ENCODE measurements at regions not wholly inside any gene's neighbourhood (a gene's known extent, or its start where the extent isn't known, plus 50 kb on each side); places are given as distances from the start of the nearest gene placed in this dataset.
A peak's percentile ranks its signal among the peaks of the same experiment; 100 is the strongest.

DNA sequence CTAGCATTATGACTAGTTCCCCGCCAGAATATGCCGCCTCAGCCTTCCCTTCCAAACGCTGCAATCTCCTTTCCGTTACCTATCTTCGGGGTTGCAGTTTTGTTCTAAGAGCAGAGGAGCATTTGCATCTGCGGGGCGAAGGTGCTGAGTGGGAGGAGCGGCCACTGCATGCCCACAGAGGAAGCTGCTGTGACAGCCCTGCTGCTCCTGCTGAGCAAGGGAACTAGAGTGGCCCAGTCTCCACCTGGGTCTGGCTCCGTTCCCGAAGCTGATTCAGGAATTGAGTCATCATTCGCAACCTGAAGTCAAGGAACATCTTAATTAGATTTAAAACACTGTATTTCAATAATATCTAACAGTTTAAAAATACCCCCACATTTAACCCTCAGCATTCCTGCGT, 98.2 kb upstream of the TJP1 start:
- TF ChIP-seq, protein P1, sequence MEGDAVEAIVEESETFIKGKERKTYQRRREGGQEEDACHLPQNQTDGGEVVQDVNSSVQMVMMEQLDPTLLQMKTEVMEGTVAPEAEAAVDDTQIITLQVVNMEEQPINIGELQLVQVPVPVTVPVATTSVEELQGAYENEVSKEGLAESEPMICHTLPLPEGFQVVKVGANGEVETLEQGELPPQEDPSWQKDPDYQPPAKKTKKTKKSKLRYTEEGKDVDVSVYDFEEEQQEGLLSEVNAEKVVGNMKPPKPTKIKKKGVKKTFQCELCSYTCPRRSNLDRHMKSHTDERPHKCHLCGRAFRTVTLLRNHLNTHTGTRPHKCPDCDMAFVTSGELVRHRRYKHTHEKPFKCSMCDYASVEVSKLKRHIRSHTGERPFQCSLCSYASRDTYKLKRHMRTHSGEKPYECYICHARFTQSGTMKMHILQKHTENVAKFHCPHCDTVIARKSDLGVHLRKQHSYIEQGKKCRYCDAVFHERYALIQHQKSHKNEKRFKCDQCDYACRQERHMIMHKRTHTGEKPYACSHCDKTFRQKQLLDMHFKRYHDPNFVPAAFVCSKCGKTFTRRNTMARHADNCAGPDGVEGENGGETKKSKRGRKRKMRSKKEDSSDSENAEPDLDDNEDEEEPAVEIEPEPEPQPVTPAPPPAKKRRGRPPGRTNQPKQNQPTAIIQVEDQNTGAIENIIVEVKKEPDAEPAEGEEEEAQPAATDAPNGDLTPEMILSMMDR (IDR thresholded peaks at IDR 0.05; ENCODE audit: insufficient read depth, low read depth, low read length, missing control alignments): no peak
- H3K4me3 ChIP-seq (ENCODE audit: low read length): no peak overlapping the region
- peak; percentile 92 for DNase-seq (ENCODE audit: low read depth)

DNA sequence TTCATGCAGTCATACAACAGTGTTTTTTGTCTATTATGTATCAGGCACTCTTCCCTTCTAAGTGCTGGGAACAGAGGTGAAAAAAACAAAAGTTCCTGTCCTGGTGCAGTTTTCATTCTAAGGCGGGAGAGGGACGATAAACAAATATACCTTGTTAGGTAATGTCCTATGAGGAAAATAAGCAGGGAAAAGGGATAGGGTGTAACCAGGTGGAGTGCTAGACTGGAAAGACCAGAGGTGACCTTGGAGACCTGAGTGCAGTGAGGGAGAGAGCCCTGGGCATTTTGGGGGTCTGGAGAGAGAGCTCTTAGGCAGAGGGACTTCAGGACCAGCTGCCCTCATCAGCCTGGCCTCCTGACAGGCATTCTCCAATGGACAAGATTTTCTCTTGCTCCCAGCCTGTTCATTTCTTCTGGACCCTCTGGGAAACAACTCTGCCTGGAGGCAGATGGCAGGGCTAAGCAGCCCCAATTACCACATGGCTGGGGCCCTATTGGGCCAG, 97.2 kb upstream of the TJP1 start:
- DNase-seq (ENCODE audit: low read depth): no peak
- TF ChIP-seq, protein P1 (IDR thresholded peaks at IDR 0.05; ENCODE audit: insufficient read depth, low read depth, low read length, missing control alignments): no peak
- H3K4me3 ChIP-seq (ENCODE audit: low read length): no peak overlapping the region

DNA sequence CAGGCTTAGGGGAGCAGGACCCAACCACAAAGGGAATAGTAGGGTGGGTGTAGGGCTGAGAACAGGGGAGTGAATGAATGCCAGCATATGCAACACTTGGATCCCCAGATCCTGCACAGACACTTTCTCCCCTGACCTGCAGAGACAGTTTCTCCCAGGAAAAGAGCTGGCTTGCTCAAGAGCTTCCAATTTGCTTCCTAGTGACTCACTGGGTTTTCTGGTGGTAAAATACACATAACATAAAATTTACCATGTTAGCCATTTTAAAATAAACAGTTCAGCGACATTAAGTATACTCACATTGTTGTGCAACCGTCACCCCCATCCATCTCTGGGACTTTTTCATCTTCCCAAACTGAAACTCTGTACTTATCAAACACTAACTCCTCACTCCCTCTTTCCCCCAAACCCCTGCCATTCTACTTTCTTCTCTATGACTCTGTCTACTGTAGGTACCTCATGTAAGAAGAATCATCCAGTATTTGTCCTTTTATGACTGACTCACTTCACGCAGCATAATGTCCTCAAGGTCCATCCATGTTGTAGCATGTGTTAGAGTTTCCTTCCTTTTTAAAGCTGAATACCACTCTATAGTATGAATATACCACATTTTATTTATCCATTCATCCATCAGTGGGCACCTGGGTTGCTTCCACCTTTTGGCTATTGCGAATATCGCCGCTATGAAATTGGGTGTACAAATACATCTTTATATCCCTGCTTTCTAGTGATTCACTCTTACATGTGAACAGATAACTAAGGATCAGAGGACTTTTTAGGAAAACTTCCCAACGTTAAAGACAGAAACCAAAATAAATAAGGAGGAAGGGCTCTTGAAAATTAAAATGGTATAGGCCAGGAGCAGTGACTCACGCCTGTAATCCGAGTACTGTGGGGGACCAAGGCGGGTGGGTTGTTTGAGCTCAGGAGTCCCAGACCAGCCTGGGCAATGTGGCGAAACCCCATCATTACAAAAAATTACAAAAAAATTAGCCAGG, 95.6 kb upstream of the TJP1 start:
- peak; percentile 57 for DNase-seq (ENCODE audit: low read depth)
- TF ChIP-seq, protein P1 (IDR thresholded peaks at IDR 0.05; ENCODE audit: insufficient read depth, low read depth, low read length, missing control alignments): no peak

DNA sequence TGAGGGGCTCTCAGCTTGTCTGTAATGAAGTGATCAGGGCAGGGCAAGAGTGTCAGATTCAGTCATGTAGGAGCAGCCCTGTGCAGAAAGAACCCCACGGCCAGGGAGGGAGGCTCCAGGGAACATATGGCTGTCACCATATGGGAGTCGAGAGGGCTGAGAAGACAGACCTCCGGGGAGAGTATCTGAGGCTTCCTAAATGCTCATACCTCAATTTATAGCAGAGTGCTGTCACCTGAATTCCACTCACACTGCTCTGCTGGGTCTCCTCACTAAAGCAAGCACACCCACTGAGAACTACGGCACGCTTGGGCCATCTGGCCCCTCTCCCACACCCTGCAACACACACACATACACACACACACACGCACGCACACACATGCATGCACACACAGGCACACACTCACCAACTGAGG, 92.3 kb upstream of the TJP1 start:
- TF ChIP-seq, protein P1 (IDR thresholded peaks at IDR 0.05; ENCODE audit: insufficient read depth, low read depth, low read length, missing control alignments): no peak
- DNase-seq (ENCODE audit: low read depth): no peak
- H3K4me3 ChIP-seq (ENCODE audit: low read length): no peak overlapping the region

More for the DNA sequence above, 95.6 kb upstream of the TJP1 start:
- no peak overlapping the region for H3K4me3 ChIP-seq (ENCODE audit: low read length)

DNA sequence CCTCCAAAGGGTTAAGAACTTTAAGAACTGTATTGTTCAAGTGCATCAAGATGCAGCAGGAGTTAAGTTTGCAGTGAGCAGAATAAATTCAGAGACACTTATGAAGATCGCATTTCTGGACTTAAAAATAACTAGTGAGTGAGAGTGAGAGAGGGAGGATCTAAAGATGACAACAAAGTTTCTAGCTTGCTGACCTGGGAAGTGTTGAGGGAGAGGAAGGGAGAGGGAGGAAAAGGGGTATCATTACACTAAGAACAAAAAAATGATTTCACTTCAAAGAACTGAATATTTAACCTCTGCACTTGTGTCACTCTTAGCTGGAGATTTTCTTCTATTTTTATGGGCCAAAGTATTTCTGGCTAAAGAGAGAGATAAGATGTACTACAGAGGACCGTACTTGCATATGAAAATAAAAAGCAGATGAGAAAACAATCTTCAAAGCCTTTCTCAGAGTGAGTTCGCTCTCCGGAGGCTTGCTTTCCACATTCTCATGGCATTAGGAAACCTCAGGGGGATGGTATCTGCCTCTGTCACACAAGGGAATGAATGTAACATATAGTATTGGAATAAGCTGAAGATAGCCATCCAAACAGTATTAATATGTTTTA, 91.4 kb upstream of the TJP1 start:
- no peak for DNase-seq (ENCODE audit: low read depth)
- TF ChIP-seq, protein P1 (IDR thresholded peaks at IDR 0.05; ENCODE audit: insufficient read depth, low read depth, low read length, missing control alignments): no peak

DNA sequence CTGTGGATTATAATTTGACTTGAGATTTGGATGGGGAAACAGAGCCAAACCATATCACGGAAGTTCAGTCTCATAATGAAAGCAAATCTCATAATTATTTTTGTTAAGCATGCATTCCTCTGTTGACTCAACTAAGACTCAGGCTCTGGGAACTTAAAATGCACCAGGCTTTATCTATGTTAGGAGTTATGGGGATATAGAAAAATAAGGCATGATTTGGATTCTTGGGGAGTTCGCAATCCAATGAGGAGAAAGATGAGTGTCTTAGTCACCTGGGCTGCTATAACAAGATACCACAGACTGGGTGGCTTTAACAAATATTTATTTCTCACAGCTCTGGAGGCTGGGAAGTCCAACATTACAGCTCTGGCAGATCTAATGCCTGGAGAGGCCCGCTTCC, 89.4 kb upstream of the TJP1 start:
- no peak overlapping the region for H3K4me3 ChIP-seq (ENCODE audit: low read length)
- no peak for DNase-seq (ENCODE audit: low read depth)
- TF ChIP-seq, protein P1 (IDR thresholded peaks at IDR 0.05; ENCODE audit: insufficient read depth, low read depth, low read length, missing control alignments): no peak

More for the DNA sequence above, 91.4 kb upstream of the TJP1 start:
- H3K4me3 ChIP-seq (ENCODE audit: low read length): no peak overlapping the region

All from epithelial cell of esophagus (primary cell).